SH-SY5Y (cell line): ENCODE measurements at regions not wholly inside any gene's neighbourhood (a gene's known extent, or its start where the extent isn't known, plus 50 kb on each side); places are given as distances from the start of the nearest gene placed in this dataset.

ENCODE experiments used
- GATA2 ChIP-seq: IDR thresholded peaks from 2 replicates; pipeline ENCODE4 v1.6.1; 2011; ENCODE audit warnings: mild to moderate bottlenecking, low read depth, low read length
- GATA3 ChIP-seq: IDR thresholded peaks from 2 replicates; pipeline ENCODE4 v1.6.1; 2011; ENCODE audit warnings: low read depth, mild to moderate bottlenecking, low read length, moderate library complexity

GRCh38 chr6:167470101-167470835 lies 145.4 kb downstream of the TTLL2 start:
- TF ChIP-seq GATA3 (no peak), GATA2 (no peak)

DNA sequence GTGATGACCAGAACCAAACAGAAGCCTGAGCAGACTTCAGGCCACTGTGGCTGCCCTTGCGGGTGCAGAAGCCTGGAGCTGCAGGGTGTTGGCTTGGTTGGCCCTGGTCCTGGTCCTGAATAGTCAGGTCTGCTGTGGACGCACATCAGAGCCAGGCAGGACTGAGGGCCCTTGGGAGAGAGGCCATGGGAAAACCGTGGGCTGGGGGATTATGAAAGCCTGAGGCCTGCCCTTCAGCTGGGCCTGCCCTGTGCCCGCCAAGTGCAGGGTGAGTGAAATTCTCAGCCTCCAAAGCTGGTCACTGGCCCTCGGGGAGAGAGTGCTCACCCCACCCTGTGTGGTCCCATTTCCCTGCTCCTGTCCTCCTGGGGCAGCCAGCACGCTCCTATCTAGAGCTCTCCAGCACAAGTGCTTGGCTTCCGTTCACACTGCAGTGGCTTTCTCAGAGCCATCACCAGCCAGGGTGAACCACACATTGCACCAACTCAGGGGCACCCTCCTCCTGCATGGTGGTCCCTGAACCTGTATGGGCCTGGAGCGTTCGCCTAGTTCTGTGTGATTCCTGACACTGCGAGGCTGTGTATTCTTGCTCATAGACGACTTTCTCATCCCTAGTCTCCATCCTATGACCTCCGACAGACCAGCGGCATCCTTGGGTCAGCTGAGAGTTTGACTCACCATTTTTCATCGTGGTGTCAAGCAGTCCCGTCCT lies 146.1 kb downstream of the TTLL2 start:
- TF ChIP-seq GATA2 (no peak), GATA3 (no peak)

GRCh38 chr6:167471548-167471930 lies 146.7 kb downstream of the TTLL2 start:
- TF ChIP-seq GATA3 (no peak), GATA2 (no peak)

GRCh38 chr6:167472148-167472547 lies 147.3 kb downstream of the TTLL2 start:
- TF ChIP-seq GATA2 (no peak), GATA3 (no peak)

- TF ChIP-seq GATA3, result no peak
- no peak for TF ChIP-seq GATA2
Observed at GRCh38 chr6:167472880-167473279, 148.0 kb downstream of the TTLL2 start.

DNA sequence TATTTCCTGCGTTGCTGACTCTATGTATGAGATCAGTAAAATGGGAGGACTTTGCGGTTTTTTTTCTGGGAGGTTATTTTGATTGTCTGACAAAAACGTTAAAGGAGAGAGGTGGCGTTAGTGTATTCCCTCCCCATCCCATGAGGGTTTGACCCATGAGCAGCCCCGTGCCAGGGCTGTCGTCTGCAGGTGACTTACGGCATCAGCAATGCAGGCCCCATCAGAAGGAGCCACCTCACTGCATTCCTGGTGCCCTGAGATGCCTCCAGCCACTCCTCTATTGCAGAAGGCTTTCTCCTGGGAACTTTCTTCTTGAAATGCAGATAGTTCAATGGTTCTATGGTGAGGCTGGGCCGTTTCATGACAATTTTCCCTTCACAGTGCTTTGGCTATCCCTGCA lies 149.3 kb downstream of the TTLL2 start:
- TF ChIP-seq GATA2 (no peak), GATA3 (no peak)

DNA sequence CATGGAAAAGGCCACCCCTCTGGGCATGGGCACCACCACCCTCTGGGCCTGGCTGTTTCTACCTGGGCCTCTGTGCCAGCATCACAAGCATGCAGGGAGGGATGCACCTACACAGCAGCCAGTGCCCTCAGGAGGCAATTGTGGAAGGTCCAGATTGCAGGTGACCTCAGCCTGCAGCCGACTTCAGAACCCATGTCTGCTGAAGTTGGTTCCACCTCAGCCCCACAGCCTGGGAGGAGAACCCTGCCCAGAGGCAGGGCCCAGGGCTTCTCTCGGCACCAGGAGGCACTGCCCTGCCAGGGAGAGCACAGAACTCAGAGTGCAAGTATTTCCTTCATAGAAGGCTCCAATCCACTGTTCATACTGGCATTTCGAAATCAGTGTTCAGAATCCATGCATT lies 149.8 kb downstream of the TTLL2 start:
- TF ChIP-seq GATA2, result no peak
- TF ChIP-seq GATA3, result no peak

GRCh38 chr6:167475947-167476346 lies 151.1 kb downstream of the TTLL2 start:
- TF ChIP-seq GATA2, result no peak
- TF ChIP-seq GATA3, result no peak

DNA sequence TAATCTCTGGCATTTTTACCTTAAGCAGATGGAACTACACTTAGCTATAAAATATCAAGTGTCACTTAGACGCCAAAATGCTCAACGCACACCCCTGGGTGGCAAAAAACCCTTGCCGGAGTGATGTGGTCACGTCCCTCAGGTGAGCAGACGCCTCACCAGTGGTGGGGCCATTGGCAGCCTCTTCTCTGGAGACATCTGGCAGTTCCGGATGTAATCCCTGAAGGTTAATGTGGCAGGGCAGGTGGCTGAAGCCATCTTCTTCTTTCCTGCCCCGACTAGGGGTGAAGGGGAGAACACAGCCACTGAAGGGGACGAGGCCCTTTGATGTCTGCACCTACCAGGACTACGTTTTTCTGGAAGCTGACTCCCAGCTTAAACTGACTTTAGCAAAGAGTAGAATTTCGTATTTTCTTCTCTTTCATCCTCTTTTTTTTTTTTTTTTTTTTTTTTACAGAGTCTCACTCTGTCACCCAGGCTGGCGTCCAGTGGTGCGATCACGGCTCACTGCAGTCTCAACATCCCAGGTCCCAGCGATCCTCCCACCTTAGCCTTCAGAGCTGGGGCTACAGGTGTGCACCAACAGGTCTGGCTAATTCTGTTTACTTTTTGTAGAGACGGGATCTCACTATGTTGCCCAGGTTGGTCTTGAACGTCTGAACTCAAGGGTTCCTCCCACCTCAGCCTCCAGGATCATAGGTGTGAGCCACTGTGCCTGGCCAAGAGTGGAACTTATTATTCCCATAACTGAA lies 152.1 kb downstream of the TTLL2 start:
- TF ChIP-seq GATA2, result no peak

DNA sequence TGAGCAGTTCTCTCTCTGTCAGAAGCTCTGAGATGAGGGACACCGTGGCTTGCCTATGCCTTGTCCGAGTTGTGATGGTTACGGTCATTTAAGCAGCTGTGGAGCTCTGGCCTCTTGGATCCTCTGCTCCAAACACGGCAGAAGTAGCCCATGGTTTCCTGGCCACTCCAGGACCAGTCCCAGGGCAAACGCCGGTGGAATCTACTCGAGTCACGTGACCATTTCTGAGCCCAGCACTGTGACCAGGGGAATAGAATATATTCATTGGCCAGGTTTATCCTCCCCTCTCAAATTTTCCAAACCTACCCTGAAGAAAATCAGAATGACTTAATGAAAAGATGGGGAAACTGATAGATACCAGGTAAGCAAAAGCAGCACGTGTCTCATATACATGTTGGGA lies 152.8 kb downstream of the TTLL2 start:
- TF ChIP-seq GATA2 (no peak), GATA3 (no peak)

GRCh38 chr6:167479301-167479700 lies 154.4 kb downstream of the TTLL2 start:
- TF ChIP-seq GATA2 (no peak), GATA3 (no peak)

DNA sequence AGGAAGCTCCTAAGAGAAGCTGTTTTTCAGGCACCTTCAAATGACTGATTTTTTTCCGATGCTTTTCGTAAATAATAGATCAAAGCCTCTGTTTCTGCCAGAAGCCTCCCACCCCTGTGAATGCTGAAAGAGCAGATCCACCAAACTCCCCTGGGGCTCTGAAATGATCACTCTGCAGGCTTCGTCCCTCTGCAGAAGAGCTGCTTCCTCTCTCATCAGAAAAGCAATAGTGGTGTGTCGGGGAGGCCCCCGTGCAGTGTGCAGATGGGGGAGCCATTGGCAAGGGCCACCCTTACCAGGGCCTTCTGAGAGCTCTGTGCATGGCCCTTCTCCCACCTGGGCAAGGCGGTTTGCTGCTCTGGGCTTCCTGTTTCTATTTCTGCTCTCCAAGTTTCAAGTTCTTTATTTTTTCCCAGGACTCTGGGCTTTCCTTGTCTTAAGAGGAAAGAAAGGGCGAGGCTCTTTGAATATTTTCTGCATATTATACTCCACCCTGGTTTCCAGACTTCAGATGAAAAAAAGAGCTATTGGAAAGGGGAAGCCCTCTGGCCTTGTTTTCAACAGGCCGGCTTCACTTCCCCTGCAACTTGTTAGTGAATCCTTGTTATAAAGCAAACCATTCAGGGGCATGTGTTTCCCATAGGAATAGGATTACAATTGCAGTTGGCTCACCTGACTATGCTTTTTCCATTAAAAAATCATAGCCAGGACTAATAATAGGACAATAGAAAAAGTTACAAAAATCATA lies 155.2 kb downstream of the TTLL2 start:
- TF ChIP-seq GATA3 (no peak), GATA2 (no peak)

GRCh38 chr6:167481307-167481926 lies 156.5 kb downstream of the TTLL2 start:
- TF ChIP-seq GATA3 (no peak), GATA2 (no peak)
